ENCODE measurements at regions not wholly inside any gene's neighbourhood (a gene's known extent, or its start where the extent isn't known, plus 50 kb on each side); places are given as distances from the start of the nearest gene placed in this dataset.
A peak's percentile ranks its signal among the peaks of the same experiment; 100 is the strongest.
"Not testable (repeated sequence)": the region's sequence is repeated elsewhere in the genome, so short reads cannot be mapped to it uniquely, and the experiment has no call there.

DNA sequence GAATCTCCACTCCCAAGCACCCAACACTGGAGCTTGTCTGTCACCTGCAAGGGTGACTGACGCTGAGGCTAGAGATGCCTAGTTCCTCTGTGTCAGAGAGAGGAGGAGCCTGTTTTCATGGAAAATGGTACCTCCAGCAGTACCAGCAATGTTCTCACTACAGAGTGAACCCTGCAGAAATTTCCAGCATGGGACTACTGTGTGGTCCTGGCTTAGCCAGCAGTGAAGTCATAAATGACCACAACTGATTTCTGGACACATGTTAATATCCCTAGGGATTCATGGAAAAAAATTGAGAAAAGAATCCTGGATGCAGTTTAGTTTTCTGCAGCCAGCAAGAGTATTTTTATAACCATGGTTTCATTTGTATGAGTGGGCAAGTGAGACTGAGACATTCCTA is 468.1 kb downstream of the CD83 start:
- no peak for DNase-seq

GRCh38 chr6:14589175-14589574 is 471.6 kb downstream of the CD83 start:
- no peak for DNase-seq

GRCh38 chr6:14590586-14590985 is 473.0 kb downstream of the CD83 start:
- no peak for DNase-seq

GRCh38 chr6:14591998-14592397 is 474.4 kb downstream of the CD83 start:
- DNase-seq: no peak

DNA sequence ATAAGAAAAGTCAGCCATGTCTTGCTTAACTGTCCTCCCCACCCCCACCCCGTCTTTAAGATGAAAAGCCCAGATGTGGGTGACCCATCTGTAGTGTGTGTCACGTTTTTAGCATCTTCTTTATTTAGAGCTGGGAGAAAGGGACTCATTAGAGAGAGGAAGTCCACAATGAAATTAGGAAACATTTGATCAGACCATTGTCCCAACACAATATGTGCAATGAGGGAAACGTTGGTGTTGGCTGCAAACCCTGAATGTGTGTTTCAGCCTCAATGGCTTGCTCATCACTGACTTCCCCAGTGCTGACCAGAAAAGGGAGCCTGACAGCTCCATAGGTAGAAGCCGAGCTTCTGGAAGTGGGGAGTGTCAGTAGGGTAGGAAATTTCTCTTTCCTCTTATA is 475.7 kb downstream of the CD83 start:
- no peak for DNase-seq

DNA sequence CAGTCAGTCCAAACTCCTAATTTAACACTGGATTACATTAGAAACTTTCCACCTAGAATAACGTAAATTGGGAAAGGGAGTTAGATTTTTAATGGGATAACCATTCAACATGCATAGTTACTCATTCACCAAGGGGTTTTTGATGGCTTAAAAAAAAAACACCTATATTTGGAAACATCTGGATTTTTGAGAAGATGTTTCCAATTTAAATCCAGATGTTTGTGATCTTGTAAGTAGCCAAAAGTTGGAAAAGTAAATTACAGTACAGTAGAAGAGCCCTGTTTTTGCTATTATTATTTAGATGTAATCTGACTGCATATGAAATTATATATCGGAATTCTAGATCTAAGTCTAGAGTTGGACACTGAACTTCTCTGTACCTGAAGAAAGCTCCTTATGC is 478.2 kb downstream of the CD83 start:
- DNase-seq: no peak

GRCh38 chr6:14596410-14596809 is 478.8 kb downstream of the CD83 start:
- DNase-seq: no peak

DNA sequence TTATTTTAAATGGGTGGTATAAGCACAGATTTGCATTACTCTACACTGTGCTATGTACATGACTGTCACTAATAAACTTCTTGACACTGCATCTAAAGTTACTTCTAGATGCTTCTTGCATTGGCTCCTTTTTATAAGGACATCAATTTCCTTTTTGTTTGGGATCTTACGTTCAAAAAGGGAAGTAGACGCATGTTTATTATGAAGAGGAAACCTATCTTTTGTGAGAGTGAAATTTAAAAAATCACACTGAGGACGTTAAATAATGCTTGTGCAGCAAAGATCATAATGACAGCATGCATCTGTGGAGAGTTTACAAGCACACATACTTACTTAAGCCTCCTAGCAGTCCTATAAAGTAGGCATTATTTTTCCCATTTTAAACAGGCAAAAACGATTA is 479.5 kb downstream of the CD83 start:
- no peak for DNase-seq

DNA sequence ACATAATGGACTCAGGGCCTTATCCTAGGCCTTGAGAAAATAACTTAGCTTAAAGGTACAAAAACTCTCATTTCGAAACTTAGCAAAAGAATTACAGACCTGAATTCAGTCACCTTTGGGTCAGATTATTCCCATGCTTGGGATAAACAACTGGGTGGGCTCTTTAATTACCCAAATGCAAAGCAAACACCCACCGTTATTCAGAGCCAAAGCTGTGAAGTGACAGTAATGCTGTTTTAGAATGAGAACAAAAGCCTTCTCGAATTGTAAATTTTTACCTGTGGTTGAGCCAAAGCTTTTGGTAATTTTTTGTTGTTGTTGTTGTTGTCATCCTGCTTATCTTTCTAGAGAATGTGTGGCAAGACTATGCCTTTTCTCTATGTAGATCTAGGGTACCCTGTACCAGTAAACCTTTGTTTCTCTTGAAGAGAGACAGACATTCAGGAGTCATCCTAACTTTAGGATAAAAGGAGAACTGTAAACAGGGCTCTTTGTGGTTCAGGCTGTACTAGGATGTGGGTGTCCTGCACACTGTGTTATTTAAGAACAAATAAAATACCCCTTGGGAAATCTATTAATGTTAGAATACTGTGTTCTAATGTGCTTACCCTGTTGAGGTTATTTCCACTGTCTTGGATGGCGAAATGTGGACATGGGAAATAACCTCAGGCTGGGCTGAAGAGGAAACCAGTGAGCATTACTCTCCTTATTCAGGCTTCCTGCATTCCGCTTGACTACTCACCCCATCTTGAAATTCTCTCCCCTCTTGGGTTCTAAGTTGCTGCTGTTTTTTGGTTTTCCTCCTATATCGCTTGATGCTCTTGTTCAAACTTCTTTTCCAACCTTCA is 480.7 kb downstream of the CD83 start:
- no peak for DNase-seq

DNA sequence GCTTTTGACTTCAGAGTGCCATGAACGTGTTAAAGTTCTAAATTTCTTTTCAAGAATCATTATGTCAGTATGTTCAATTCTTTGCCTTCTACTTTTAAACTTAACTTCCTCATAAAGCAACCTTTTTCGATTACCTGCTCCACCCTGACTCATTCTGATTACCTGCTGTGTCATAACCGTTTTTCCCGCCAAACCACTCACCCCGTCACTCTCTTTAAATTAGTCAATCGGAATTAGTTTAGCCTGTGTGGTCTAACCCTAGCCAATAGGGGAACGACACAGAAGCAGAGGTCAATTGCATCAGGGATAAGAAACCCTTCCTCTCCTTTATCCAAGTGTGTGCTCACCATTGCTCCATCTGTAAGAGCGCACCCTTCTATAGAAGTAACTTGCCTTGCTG is 482.7 kb downstream of the CD83 start:
- DNase-seq: not testable (repeated sequence)

- no peak for DNase-seq
These were observed 483.9 kb downstream of the CD83 start for GRCh38 chr6:14601490-14601889.

- DNase-seq: no peak
These were observed 488.8 kb downstream of the CD83 start for GRCh38 chr6:14606353-14606752.

GRCh38 chr6:14610141-14610540 is 492.6 kb downstream of the CD83 start:
- DNase-seq: no peak

DNA sequence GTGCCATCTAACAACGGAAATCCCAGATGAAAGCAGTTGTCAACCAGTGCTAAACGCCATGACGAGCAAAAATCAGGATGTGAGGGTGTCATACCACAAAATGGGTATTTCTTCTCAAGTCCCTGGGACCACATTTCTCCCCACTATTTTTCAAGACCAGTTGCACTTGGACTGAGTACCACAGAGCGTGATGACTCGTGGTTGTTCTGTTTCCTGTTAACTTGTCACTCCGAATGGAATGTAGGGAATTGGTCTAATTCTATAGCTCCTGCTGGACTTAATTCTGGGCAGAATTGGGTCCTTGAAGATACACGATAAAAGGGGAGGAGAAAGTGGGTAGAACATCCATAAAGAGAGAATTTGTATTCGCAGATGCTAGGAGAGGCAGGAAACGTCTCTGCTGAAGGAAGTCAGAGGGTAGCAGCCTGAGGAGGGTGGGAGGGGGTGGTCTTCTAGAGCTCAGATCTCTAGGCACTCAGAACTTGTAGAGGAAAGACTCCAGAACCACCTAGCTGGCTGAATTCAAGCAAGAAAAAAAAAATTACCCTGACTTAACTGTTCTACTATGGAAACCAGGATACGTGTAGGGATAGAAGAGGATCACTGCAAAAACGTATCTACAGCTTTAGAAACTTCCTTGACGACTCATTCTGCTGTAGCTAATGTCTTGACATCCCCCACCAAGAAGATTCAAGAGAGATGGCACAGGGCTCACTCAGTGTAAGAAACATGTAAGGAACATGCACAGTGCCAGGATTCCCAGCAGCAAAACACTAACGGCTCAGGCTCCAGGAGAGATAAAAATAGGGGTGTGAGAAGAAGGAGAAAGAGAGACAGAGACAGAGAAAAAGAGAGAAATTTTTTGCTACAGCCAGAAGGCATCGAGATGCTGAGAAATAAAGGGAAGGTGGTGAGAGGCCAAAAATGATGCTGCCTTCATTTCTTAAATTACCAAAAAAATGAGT is 494.7 kb downstream of the CD83 start:
- no peak for DNase-seq

- DNase-seq: no peak
These were observed 497.1 kb downstream of the CD83 start for GRCh38 chr6:14614631-14615030.

GRCh38 chr6:14616656-14617055 is 499.1 kb downstream of the CD83 start:
- DNase-seq: no peak

- DNase-seq: no peak
These were observed 501.3 kb downstream of the CD83 start for GRCh38 chr6:14618759-14619418.

DNA sequence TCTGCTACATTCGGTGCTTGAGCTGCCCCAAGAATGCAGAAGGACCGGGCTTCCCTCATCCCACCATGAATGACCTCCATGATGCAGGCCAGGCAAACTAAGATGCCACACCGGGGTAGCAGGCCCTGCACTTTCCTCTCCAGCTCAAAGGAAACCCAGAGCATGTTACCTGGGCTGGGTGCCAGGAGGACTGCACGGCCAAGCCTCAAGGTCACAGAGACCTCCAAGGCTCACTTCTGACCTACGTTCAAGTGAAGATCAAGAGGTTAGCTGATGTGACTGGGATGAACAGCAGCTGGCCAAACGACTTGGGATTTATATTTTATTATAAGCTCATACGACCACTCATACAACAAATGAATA is 501.8 kb downstream of the CD83 start:
- peak; percentile 1 for DNase-seq

GRCh38 chr6:14620522-14620921 is 502.9 kb downstream of the CD83 start:
- DNase-seq: no peak

DNA sequence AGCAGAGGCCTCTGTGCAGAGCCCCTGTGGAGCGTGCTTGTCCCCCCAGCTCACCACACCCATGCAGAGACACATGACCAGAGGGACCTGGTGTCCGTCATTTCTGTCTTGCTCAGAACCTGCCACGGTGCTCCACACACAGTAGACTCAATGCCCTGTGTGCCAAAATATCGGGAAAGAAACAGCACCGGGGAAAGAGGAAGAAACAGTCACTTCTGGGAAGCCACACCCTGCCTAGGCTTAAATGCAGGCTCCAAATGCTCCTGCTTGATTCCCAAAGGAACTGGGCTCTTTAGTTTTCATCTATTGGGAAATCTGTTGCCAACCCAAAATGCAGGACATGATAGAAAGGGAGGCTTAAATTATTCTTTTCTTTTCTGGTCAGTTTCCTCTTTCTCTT is 503.9 kb downstream of the CD83 start:
- no peak for DNase-seq

- DNase-seq: no peak
These were observed 504.5 kb downstream of the CD83 start for GRCh38 chr6:14622085-14622484.

- DNase-seq: no peak
These were observed 505.4 kb downstream of the CD83 start for GRCh38 chr6:14622909-14623505.
